PC-9 (cell line): ENCODE measurements at regions not wholly inside any gene's neighbourhood (a gene's known extent, or its start where the extent isn't known, plus 50 kb on each side); places are given as distances from the start of the nearest gene placed in this dataset.

ENCODE experiments used
- BruUV-seq: library from RNA; stranded (reverse); fragments of 400-500 nt; replicated peaks from 2 replicates; lab custom pipeline; 2021; lab: Mats Ljungman, UMichigan
- CTCF ChIA-PET: fragments of 300-600 bp; sonication (Branson Sonifier 250); formaldehyde crosslinking; loops from one replicate; lab custom pipeline; 2022; ENCODE audit warnings: antibody characterized with exemption; lab: Charles Lee
- POLR2A ChIA-PET: fragments of 300-600 bp; sonication (Branson Sonifier 250); formaldehyde crosslinking; loops from one replicate; lab custom pipeline; 2022; ENCODE audit warnings: antibody characterized with exemption; ENCODE audit not compliant: unreplicated experiment; lab: Charles Lee
- DNase-seq, 2 experiments: peaks; one replicate each; pipeline versions ENCODE4 v3.0.0 to v3.0.0-alpha.2; 2015 to 2022; ENCODE audit warnings: mixed read lengths in 1 of 2
- H2AFZ ChIP-seq: fragments of 200-600 bp; sonication (generic); 2 replicates; pipeline ENCODE4 v1.8.1; 2017; ENCODE audit warnings: antibody characterized with exemption
- H3F3A ChIP-seq: fragments of 200-600 bp; sonication (generic); 2 replicates; pipeline ENCODE4 v1.8.1; 2017; ENCODE audit warnings: antibody characterized with exemption, mild to moderate bottlenecking, low read depth; ENCODE audit not compliant: insufficient read depth
- H3K27ac ChIP-seq: fragments of 200-600 bp; sonication (generic); 2 replicates; pipeline ENCODE4 v1.6.1; 2016; ENCODE audit warnings: mixed run types
- H3K27me3 ChIP-seq: fragments of 200-600 bp; sonication (generic); 2 replicates; pipeline ENCODE4 v1.6.1; 2016; ENCODE audit warnings: low read depth, mixed run types; ENCODE audit not compliant: insufficient read depth
- H3K36me3 ChIP-seq: fragments of 200-600 bp; sonication (generic); 2 replicates; pipeline ENCODE4 v1.6.1; 2016; ENCODE audit warnings: low read depth, mixed run types
- H3K4me1 ChIP-seq: fragments of 200-600 bp; sonication (generic); replicated peaks from 2 replicates; pipeline ENCODE4 v1.6.1; 2016; ENCODE audit warnings: mixed run types; ENCODE audit not compliant: insufficient read depth
- H3K4me2 ChIP-seq: fragments of 200-600 bp; sonication (generic); 2 replicates; pipeline ENCODE4 v1.6.1; 2017; ENCODE audit warnings: mixed run types
- H3K4me3 ChIP-seq: fragments of 200-600 bp; sonication (generic); 2 replicates; pipeline ENCODE4 v1.6.1; 2016; ENCODE audit warnings: mixed run types
- H3K79me2 ChIP-seq: fragments of 200-600 bp; sonication (generic); 2 replicates; pipeline ENCODE4 v1.6.1; 2017; ENCODE audit warnings: low read depth, mixed run types
- H3K9me2 ChIP-seq: fragments of 200-600 bp; sonication (generic); 2 replicates; pipeline ENCODE4 v1.8.1; 2017; ENCODE audit warnings: mild to moderate bottlenecking; ENCODE audit not compliant: insufficient read depth
- H3K9me3 ChIP-seq: fragments of 200-600 bp; sonication (generic); 2 replicates; pipeline ENCODE4 v1.8.1; 2016; ENCODE audit warnings: low read depth; ENCODE audit not compliant: insufficient read depth
- H4K20me1 ChIP-seq: fragments of 200-600 bp; sonication (generic); 2 replicates; pipeline ENCODE4 v1.8.1; 2017; ENCODE audit not compliant: insufficient read depth
- CTCF ChIP-seq: fragments of 200-600 bp; sonication (generic); conservative IDR thresholded peaks from 2 replicates; pipeline ENCODE4 v1.6.1; 2017; ENCODE audit warnings: mixed run types, antibody characterized with exemption, mild to moderate bottlenecking, moderate library complexity
- EZH2 ChIP-seq: fragments of 200-600 bp; sonication (generic); IDR thresholded peaks from 2 replicates; pipeline ENCODE4 v1.8.0; 2017; ENCODE audit warnings: antibody characterized with exemption, low read depth
- intact Hi-C: fragments of 100-400 bp; cut with micrococcal nuclease; formaldehyde crosslinking; loops from one replicate; pipeline ENCODE4 v1.10.0; 2022; ENCODE audit not compliant: unreplicated experiment

DNA sequence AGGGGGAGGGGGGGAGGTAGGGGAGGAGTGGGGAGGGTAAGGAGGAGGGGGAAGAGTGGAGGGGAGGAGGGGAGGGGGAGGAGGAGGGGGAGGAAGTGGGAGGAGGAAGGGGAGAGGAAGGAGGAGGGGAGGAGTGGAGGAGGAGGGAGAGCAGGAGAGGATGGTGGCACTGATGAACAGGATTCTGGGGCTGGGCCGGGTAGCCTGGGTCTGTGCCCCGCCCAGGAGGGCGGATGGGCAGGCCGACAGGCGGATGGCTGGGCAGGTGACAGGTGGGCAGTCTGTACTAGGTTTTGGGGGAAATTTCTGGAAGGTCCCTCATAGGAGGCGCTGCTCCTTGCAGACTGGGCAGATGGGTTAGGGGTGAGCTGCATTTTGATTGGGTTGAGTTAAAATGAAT lies 66.0 kb upstream of the ADRA2C start:
- Histone ChIP-seq H3K4me3 (no peak overlapping the region), H3K27ac (no peak overlapping the region), H3F3A (no peaks in the 10 kb centered on the region), H3K4me2 (no peak overlapping the region), H2AFZ (no peak overlapping the region), H3K4me1 (no peaks in the 10 kb centered on the region), H4K20me1 (no peaks in the 10 kb centered on the region), H3K9me3 (no peaks in the 10 kb centered on the region), H3K27me3 (peaks cover 71% of the 10 kb centered on the region), H3K9me2 (no peaks in the 10 kb centered on the region), H3K36me3 (no peaks in the 10 kb centered on the region), H3K79me2 (no peaks in the 10 kb centered on the region)
- CTCF ChIA-PET, result no interaction called here
- intact Hi-C loops, result no loop called here
- no peak for DNase-seq
- POLR2A ChIA-PET, result interaction anchor here (0.7 kb wide), 1 partner anchor 218 kb away, joined by 5 read pairs; no protein-coding TSS in a partner anchor
- BruUV-seq, result no TSS peak
- no peak for TF ChIP-seq EZH2
- TF ChIP-seq CTCF, result no peak

DNA sequence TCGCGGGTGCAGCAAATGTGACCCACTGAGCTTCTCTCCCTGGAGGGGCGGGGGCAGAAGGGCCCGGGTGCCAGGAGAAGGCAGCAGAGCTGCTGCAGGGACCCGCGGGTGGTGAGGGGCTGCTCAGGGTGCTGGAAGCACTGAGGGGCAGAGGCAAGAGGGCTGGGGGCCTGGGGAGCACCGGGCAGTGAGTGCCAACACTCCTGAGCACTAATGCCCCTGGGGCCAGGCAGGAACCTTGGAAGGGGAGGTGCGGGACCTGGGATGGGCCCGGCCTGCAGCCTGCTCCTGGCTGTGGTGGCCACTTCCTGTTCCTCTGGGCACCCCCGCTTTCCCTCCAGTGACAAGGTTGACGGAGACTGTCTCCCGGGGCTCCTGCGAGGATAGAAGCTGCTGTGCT lies 66.5 kb upstream of the ADRA2C start:
- no peak overlapping the region for H3K4me2 ChIP-seq
- no peaks in the 10 kb centered on the region for H3K4me1 ChIP-seq
- no peak overlapping the region for H3K27ac ChIP-seq
- intact Hi-C loops, result no loop called here
- no peaks in the 10 kb centered on the region for H3K9me2 ChIP-seq
- no peaks in the 10 kb centered on the region for H3F3A ChIP-seq
- no TSS peak for BruUV-seq
- no peak overlapping the region for H2AFZ ChIP-seq
- H3K36me3 ChIP-seq, result no peaks in the 10 kb centered on the region
- DNase-seq, result no peak
- no peak overlapping the region for H3K4me3 ChIP-seq
- TF ChIP-seq EZH2 (no peak), CTCF (no peak)
- CTCF ChIA-PET, result no interaction called here
- H3K9me3 ChIP-seq, result no peaks in the 10 kb centered on the region
- POLR2A ChIA-PET, result no interaction called here
- H4K20me1 ChIP-seq, result no peaks in the 10 kb centered on the region
- no peaks in the 10 kb centered on the region for H3K79me2 ChIP-seq
- H3K27me3 ChIP-seq, result peaks cover 70% of the 10 kb centered on the region

DNA sequence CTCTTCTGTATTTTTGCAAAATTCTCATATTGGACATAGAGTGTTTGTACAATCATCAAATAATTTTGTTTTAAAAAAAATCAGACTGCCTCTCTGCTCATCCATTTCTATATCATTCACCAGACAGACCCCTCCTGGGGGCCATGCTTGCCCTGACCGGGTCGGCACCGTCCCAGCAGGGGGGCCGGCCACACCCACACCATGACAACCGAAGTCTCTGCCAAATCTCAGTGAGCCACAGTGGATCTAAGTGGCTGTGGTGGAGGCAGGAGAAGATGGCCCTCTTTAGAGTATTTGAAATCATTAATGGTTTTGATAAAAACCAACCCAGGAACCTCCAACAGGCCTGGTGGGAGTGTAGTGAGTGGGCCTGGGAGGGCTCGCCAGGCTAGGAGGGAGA lies 66.9 kb upstream of the ADRA2C start:
- POLR2A ChIA-PET, result no interaction called here
- intact Hi-C loops, result no loop called here
- DNase-seq, result no peak
- Histone ChIP-seq H3K9me3 (no peaks in the 10 kb centered on the region), H3K4me1 (no peaks in the 10 kb centered on the region), H4K20me1 (no peaks in the 10 kb centered on the region), H3K27me3 (peaks cover 70% of the 10 kb centered on the region), H3F3A (no peaks in the 10 kb centered on the region), H3K79me2 (no peaks in the 10 kb centered on the region), H3K4me2 (no peak overlapping the region), H3K4me3 (no peak overlapping the region), H3K27ac (no peak overlapping the region), H3K9me2 (no peaks in the 10 kb centered on the region), H3K36me3 (no peaks in the 10 kb centered on the region), H2AFZ (no peak overlapping the region)
- BruUV-seq, result no TSS peak
- CTCF ChIA-PET, result no interaction called here
- TF ChIP-seq EZH2 (no peak), CTCF (no peak)
